GM12875 (cell line): ENCODE measurements at regions not wholly inside any gene's neighbourhood (a gene's known extent, or its start where the extent isn't known, plus 50 kb on each side); places are given as distances from the start of the nearest gene placed in this dataset.

ENCODE experiments used
- H3K4me3 ChIP-seq: one replicate; pipeline ENCODE4 v1.5.1; 2011; ENCODE audit warnings: low read depth, low read length, control low read depth
- TF ChIP-seq, protein P1 (sequence below): IDR thresholded peaks from 2 replicates; pipeline ENCODE4 v1.5.1; 2011; ENCODE audit warnings: low read depth, mild to moderate bottlenecking, control low read depth, inconsistent platforms, low read length, moderate library complexity, borderline replicate concordance; ENCODE audit not compliant: insufficient read depth

DNA sequence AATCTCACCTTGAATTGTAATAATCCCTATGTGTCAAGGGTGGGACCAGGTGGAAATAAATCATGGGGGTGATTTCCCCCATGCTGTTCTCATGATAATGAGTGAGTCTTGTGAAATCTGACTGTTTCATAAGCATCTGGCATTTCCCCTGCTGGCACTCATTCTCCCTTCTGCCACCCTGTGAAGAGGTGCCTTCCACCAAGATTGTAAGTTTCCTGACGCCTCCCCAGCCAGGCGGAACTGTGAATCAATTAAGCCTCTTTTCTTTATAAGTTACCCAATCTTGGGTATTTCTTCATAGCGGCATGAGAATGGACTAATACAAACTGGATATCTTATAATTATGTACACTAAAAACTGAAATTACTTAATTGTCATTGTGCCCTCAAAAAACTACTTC is 189.2 kb upstream of the API5 start:
- H3K4me3 ChIP-seq, result no peak overlapping the region
- TF ChIP-seq, protein P1, sequence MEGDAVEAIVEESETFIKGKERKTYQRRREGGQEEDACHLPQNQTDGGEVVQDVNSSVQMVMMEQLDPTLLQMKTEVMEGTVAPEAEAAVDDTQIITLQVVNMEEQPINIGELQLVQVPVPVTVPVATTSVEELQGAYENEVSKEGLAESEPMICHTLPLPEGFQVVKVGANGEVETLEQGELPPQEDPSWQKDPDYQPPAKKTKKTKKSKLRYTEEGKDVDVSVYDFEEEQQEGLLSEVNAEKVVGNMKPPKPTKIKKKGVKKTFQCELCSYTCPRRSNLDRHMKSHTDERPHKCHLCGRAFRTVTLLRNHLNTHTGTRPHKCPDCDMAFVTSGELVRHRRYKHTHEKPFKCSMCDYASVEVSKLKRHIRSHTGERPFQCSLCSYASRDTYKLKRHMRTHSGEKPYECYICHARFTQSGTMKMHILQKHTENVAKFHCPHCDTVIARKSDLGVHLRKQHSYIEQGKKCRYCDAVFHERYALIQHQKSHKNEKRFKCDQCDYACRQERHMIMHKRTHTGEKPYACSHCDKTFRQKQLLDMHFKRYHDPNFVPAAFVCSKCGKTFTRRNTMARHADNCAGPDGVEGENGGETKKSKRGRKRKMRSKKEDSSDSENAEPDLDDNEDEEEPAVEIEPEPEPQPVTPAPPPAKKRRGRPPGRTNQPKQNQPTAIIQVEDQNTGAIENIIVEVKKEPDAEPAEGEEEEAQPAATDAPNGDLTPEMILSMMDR, result no peak

DNA sequence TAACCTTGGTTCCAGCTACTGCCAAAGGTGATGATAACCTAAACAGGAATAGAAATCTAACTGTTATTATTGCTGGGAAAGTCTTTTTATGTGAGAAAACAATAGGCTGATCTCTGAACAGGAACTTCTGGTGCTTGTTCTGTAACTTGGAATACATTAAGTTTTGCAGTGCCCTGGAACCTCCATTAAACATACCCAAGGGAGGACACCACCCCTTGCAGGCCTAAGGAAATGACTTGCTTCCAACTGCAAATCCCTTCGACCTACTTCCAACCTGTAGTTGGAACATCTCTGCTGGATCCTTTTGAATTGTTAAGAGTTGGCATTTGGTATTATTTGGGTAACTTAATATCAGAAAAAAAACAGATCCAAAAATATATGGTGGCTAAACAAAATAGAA is 188.4 kb upstream of the API5 start:
- no peak overlapping the region for H3K4me3 ChIP-seq
- TF ChIP-seq, protein P1, result no peak

GRCh38 chr11:43124272-43124935 is 187.4 kb upstream of the API5 start:
- TF ChIP-seq, protein P1, result no peak

DNA sequence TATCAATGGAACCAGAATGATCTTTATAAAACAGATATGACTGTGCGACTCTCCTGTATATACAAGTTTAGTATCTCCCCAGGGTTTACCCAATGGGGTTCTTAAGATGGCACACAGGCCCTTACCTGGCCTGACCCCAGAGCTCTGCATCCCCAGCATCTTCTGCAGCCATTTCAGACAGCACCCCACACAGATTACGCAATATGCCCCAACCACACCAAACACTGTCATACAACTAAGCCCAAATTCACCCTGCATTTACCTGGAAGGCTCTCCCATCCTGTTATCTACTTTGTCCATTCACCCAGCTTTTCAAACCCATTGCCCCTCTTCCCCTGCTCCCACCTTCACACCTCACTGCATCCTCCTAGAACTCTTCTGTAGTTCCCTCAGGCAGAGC is 182.5 kb upstream of the API5 start:
- TF ChIP-seq, protein P1, result no peak
- H3K4me3 ChIP-seq, result no peak overlapping the region

More at GRCh38 chr11:43124272-43124935, 187.4 kb upstream of the API5 start:
- H3K4me3 ChIP-seq, result no peak overlapping the region

DNA sequence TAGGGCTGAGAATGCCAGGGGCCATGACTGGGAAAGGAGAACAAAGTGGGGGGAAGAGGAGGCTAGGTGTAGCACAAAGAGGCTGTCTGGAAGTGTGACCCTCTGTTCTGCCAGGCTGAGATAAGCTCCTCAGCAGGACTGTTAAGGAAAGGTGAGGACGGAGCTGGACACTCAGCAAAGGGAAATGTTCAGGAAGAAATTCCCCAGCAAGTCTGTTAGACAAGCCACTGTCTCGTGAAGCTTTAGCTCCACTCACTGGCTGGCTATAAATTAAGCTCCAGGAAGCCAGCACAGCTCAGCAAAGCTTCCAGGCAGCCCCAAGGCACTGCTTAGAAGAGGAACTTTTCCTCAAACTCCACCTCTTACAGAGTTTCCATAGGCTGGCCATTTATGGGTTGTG is 181.2 kb upstream of the API5 start:
- no peak overlapping the region for H3K4me3 ChIP-seq
- TF ChIP-seq, protein P1, result 0 out of 2 replicates have a peak, but pooled peaks have one; percentile 4

GRCh38 chr11:43135966-43136534 is 175.7 kb upstream of the API5 start:
- TF ChIP-seq, protein P1, result no peak
- no peak overlapping the region for H3K4me3 ChIP-seq

DNA sequence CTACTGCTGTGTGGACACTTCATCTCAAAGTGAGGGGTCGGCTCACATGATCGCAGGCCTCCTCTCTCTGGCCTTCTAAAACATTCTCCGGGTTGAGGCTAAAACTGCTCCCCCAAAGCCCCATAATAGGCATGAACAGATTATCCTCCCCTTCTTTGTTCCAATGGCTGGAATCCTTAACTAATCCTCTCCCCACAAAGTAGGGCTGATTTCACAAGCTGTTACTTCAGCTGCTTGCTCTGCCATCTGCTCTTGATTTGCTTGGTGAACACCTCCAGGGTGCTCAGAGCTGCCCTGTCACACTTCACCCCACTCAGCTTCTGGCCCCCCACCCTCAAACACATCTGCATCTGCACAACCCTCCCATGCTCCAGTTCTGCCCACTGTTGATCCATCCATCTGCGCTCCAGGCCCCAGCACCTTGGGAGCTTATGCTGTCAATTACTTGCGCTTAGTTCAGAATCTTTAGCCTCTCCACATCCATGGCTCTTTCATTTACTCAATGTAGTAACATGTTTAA is 173.1 kb upstream of the API5 start:
- H3K4me3 ChIP-seq, result no peak overlapping the region
- TF ChIP-seq, protein P1, result no peak
